Sciatic nerve (tissue), 2 donors: ENCODE measurements at regions not wholly inside any gene's neighbourhood (a gene's known extent, or its start where the extent isn't known, plus 50 kb on each side); places are given as distances from the start of the nearest gene placed in this dataset.

Source experiments
- ATAC-seq: fragments of 200-7000 bp; cut with Tn5 transposase; one replicate; pipeline ENCODE4 v1.9.1; 2020; ENCODE audit warnings: mild to moderate bottlenecking, moderate library complexity
- DNase-seq: peaks from one replicate; pipeline ENCODE4 v3.0.0-alpha.2; 2020; ENCODE audit warnings: low spot score
- intact Hi-C: fragments of 100-400 bp; cut with DNase I; formaldehyde crosslinking; loops from one replicate; pipeline ENCODE4 v1.14.2; 2022
- donor health status: DM: no; HTN: no; CAD: no.
- donor health status: DM: no; HTN: no; CAD: no.

DNA sequence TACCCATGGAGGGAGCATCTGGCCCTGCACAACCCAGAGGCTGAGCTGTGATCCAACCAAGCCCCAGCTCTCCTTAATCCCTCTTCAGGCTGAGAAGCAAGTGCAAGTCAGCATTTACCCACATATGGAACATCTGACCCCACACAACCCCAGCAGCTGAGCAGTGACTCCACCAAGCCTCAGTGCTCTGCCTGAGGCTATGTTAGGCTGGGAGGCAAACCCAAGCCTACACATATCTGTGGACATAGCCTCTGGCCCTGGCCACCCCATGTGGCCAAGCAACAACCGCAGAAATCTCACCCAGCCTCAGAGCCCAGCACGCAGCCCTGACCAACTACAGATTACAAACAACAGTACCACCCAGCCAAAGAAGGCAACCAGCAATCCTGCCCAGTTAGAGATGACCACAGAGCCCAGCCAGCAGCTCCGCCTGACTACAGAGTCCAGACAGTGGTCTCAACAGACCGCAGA lies 142.8 kb downstream of the NUAK1 start:
- intact Hi-C loops = loop anchor here (10.0 kb wide), 1 partner anchor 129 kb away; no protein-coding TSS in a partner anchor
- ATAC-seq (no peak), DNase-seq (no peak)

DNA sequence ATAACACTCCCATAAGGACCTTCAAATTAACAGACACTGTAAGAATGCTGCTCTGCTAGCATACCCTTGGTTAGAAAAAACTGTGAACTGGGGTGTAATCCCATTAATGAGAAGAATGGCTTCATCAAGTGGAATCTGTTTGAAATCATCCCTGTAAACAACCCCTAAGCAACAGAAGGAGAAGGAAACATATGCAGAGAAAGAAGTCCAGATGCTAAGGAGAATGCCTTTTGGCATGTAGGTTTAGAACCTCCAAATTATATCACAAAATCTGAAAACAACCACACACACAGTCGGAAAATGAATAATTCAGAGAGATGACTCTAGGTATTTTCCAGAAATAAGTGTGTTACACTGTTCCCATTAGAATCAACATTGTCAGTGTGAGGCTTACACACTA lies 140.2 kb downstream of the NUAK1 start:
- DNase-seq (no peak), ATAC-seq (no peak)
- intact Hi-C loops = loop anchor here (10.0 kb wide), 1 partner anchor 126 kb away; no protein-coding TSS in a partner anchor

DNA sequence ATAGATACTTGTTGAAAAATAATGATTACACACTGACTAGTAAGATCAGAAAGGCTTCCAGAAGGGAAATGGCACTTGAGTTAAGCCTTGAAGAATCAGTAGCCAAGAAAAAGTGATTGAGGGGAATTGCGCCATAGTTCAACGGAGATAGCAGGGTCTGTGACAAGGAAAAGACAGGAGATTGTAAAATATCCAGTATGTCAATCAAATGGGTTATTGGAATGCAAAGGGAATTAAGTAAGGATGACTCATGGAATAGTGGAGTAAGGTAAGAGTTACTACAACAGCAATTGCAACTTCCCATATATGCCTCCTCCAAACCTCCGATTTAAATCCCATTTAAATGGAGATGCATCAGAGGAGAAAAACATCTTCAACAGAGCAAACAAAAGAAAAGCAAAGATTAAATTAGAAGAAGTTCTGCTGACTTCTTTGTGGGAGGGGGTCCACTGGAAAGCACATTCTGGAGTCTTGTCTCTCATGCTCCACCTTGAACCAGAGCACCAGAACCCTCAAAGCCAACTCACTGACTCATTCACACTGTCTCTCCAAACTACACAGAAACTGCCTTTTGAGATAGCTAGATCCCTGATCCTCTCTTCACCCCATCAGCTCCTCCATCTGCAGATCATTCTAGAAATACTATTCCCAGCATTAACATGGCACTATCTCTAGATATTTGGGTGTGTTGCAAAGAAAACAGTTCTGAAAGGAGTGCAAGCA lies 138.2 kb downstream of the NUAK1 start:
- intact Hi-C loops = no loop called here
- ATAC-seq (no peak), DNase-seq (no peak)

DNA sequence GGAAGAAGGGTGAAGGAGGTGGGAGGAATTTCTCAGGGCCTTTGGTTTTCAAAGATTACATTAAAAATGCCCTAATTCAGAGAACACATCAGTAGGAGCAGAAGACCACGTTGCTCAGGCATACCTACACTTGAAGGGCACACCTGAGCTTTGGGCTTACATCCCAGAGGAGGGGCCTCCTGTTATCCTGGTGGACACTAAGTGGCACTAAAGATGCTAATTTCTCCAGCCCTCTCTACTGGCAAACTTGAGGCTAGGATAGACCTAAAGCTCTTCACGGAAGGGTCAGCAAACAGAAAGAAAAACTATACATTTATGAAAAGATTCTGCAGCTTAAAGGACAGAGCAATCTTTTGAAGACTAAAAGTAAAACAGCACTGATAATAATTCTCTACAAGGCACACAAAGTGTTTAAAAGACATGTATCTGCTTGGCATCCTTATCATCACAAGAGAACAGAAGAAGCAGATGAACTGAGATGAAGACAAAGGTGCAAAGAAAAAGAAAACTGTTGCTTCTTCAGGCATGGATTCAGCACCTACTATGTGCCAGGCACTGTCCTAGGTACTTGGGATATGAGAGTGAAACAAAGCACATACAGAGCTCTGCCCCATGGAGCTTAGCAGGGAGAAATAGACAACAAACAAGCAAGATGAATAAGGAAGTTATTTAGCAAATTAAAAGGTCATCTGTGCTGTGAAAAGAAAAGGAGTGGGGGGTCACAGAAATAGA lies 137.5 kb downstream of the NUAK1 start:
- ATAC-seq (no peak), DNase-seq (no peak)
- intact Hi-C loops = no loop called here

DNA sequence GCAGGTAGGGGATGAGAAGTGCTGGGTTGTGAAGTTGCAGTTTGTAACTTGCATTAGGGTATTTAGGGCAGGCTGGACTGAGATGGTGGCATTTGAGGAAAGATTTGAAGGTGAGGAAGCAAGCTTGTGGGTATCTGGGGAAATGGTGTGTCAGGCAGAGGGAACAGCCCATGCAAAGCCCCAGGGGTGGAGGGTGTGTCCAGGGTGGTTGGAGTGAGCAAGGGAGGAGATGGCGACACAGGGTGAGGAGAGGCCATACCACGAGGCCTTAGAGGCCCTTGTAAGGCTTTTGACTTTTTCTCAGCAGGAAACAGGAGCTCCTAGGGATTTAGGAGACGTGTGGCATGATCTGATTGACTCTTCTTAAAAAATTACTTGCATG lies 136.9 kb downstream of the NUAK1 start:
- DNase-seq = no peak
- no peak for ATAC-seq
- intact Hi-C loops = no loop called here

DNA sequence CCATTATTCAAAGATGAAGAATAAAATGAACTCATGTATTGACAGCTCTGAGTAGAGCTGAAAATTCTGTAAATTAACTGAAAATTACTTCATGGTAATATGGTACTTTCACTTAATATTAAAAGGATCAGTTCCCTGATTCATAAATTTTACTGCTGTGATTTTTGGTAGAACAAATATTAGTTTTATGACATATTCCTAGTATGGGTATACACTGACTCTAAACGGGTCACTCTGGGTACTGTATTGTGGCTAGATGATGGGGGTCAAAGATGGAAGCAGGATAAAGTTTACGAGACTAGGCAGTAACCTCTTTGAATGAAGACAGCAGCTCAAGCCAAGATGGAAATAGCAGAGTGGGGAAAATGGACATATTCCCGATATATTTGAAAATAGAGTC lies 135.5 kb downstream of the NUAK1 start:
- ATAC-seq = no peak
- DNase-seq = no peak
- intact Hi-C loops = no loop called here

DNA sequence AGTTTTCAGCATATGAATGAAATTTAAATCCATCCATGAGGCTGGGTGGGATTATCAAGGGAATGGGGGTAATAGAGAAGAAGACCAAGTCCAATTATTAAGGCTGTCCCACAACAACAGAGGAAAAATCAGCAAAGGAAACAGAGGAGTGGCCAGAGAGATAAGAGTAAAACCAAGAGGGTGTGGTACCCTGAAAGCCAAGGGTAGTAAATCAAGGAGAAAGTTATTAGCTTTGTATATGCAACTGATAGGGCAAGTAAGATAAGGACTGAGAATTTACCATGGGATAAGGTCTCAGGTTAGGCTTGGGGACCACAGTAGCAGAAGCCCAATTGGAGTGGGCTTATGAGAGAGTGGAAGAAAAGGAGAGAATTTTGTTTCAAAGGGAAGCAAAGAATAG lies 134.5 kb downstream of the NUAK1 start:
- intact Hi-C loops = no loop called here
- DNase-seq = no peak
- no peak for ATAC-seq

DNA sequence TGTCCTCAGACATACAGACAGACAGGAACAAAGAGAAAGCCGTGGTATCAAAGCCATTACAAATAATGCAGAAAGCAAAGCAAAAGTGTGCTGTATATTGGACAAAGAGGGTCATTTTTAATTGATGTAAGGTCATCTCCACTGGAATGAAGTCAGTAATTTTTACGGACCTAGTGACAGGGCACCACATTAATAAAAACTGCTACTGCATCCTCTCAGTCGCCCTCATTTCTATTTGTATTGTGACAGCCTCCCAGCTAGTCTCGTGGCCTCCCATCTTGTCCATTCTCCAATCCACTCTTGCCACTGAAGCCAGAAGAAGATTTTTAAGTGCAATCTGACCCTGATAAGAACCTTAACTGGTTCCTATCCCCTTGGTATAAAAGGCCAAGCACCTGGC lies 132.4 kb downstream of the NUAK1 start:
- intact Hi-C loops = no loop called here
- ATAC-seq (no peak), DNase-seq (no peak)

DNA sequence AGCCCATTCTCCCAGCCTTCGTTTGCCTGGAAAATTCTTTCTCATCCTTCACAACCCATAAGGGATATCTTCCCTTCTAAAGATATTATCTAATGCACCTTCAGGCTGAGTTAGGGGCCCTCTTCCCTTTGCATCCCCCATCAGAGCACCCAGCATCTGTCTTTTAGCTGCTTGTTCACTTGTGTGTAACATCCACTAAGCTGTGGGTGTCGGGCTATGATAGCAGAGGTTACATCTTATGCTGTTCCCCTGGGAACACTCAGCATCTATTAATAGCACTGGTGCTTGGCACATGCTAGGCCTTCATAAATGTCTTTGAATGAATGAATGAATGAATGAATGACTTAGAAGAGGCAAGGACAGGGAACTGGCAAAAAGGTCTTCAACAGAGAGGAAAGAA lies 131.8 kb downstream of the NUAK1 start:
- intact Hi-C loops = no loop called here
- DNase-seq (no peak), ATAC-seq (no peak)

DNA sequence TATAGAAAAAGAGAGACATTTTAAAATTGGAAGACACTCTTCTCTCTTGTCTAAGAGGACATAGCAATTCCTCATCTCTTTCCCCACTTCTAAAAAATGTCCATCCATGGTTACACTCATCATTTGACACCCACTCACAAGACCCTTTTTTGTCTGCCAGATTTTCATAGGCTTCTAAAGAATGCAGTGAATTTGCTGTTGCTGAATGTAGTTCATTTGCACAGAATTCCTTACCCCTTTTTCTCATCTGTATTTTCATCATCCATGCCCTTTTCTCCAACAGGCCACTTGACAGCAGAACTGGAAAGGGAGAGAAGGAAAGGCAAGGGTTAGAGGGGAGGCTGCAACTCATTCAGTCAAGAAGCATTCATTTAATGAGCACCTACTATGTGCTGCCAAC lies 128.0 kb downstream of the NUAK1 start:
- intact Hi-C loops = no loop called here
- DNase-seq = no peak

More for the DNA sequence above, 128.0 kb downstream of the NUAK1 start:
- ATAC-seq = no peak
